NOMO-1 treated with dmso at 0.1 percent for 144 hours (cell line): ENCODE measurements at regions not wholly inside any gene's neighbourhood (a gene's known extent, or its start where the extent isn't known, plus 50 kb on each side); places are given as distances from the start of the nearest gene placed in this dataset.
"Not testable (repeated sequence)": the region's sequence is repeated elsewhere in the genome, so short reads cannot be mapped to it uniquely, and the experiment has no call there.

Experiments used
- DNase-seq: peaks from one replicate; lab custom pipeline; 2025; ENCODE audit not compliant: unreplicated experiment; lab: John Stamatoyannopoulos, UW

GRCh38 chr12:131408036-131408365, 302.9 kb upstream of the SFSWAP start:
- DNase-seq, result no peak

GRCh38 chr12:131408484-131408883, 302.4 kb upstream of the SFSWAP start:
- no peak for DNase-seq

- DNase-seq, result no peak
Measured at GRCh38 chr12:131409211-131409610, 301.7 kb upstream of the SFSWAP start.

GRCh38 chr12:131411827-131412226, 299.1 kb upstream of the SFSWAP start:
- DNase-seq, result not testable (repeated sequence)

- DNase-seq, result no peak
Measured at GRCh38 chr12:131413006-131413405, 297.9 kb upstream of the SFSWAP start.

- no peak for DNase-seq
Measured at GRCh38 chr12:131413471-131413870, 297.4 kb upstream of the SFSWAP start.

- DNase-seq, result not testable (repeated sequence)
Measured at GRCh38 chr12:131414155-131414922, 296.6 kb upstream of the SFSWAP start.

- DNase-seq, result no peak
Measured at GRCh38 chr12:131415781-131416180, 295.1 kb upstream of the SFSWAP start.

- no peak for DNase-seq
Measured at GRCh38 chr12:131418121-131418520, 292.8 kb upstream of the SFSWAP start.

- no peak for DNase-seq
Measured at GRCh38 chr12:131418884-131419283, 292.0 kb upstream of the SFSWAP start.

GRCh38 chr12:131420867-131421447, 289.9 kb upstream of the SFSWAP start:
- DNase-seq, result no peak

GRCh38 chr12:131421509-131422186, 289.2 kb upstream of the SFSWAP start:
- DNase-seq, result no peak

- no peak for DNase-seq
Measured at GRCh38 chr12:131422187-131422520, 288.7 kb upstream of the SFSWAP start.

- DNase-seq, result no peak
Measured at GRCh38 chr12:131422744-131423143, 288.1 kb upstream of the SFSWAP start.

- no peak for DNase-seq
Measured at GRCh38 chr12:131424270-131424669, 286.6 kb upstream of the SFSWAP start.

GRCh38 chr12:131425112-131426075, 285.5 kb upstream of the SFSWAP start:
- DNase-seq, result no peak

GRCh38 chr12:131428091-131428685, 282.7 kb upstream of the SFSWAP start:
- DNase-seq, result no peak

GRCh38 chr12:131429221-131429620, 281.7 kb upstream of the SFSWAP start:
- DNase-seq, result not testable (repeated sequence)

GRCh38 chr12:131429697-131430096, 281.2 kb upstream of the SFSWAP start:
- DNase-seq, result not testable (repeated sequence)

- no peak for DNase-seq
Measured at GRCh38 chr12:131430158-131430742, 280.6 kb upstream of the SFSWAP start.
